MG63 (cell line): ENCODE measurements at regions not wholly inside any gene's neighbourhood (a gene's known extent, or its start where the extent isn't known, plus 50 kb on each side); places are given as distances from the start of the nearest gene placed in this dataset.
"Not testable (repeated sequence)": the region's sequence is repeated elsewhere in the genome, so short reads cannot be mapped to it uniquely, and the experiment has no call there.

Source experiments
- DNase-seq: peaks from one replicate; pipeline ENCODE4 v3.0.0-alpha.2; 2020
- H3K27me3 ChIP-seq: fragments of 250-450 bp; sonication (Bioruptor Pico); 2 replicates; pipeline ENCODE4 v1.5.1; 2020; ENCODE audit warnings: mild to moderate bottlenecking, moderate library complexity
- H3K36me3 ChIP-seq: fragments of 250-450 bp; sonication (Bioruptor Pico); 2 replicates; pipeline ENCODE4 v1.5.1; 2020; ENCODE audit warnings: mild to moderate bottlenecking, moderate library complexity
- H3K4me3 ChIP-seq: fragments of 250-450 bp; sonication (Bioruptor Pico); 2 replicates; pipeline ENCODE4 v1.5.1; 2020; ENCODE audit warnings: mild to moderate bottlenecking, moderate library complexity
- H3K9me3 ChIP-seq: fragments of 250-450 bp; sonication (Bioruptor Pico); 2 replicates; pipeline ENCODE4 v1.5.1; 2020; ENCODE audit warnings: mild to moderate bottlenecking, moderate library complexity

- H3K36me3 ChIP-seq, DNase-seq, H3K9me3 ChIP-seq, H3K27me3 ChIP-seq, H3K4me3 ChIP-seq: not testable (repeated sequence)
Observed at GRCh38 chr3:4253072-4253832, 49.9 kb upstream of the SETMAR start.
